ENCODE measurements at regions not wholly inside any gene's neighbourhood (a gene's known extent, or its start where the extent isn't known, plus 50 kb on each side); places are given as distances from the start of the nearest gene placed in this dataset.

- TF ChIP-seq RAD21 (IDR thresholded peaks at IDR 0.05; ENCODE audit: low read depth) (no peak), MAX (IDR thresholded peaks at IDR 0.05) (no peak), TEAD4 (IDR thresholded peaks at IDR 0.05) (no peak), TCF12 (IDR thresholded peaks at IDR 0.05; ENCODE audit: low read depth) (no peak), YY1 (IDR thresholded peaks at IDR 0.05; ENCODE audit: low read depth) (no peak)
Measured at GRCh38 chr5:5560016-5560415, 137.5 kb downstream of the ICE1 start.
